T1000 (cell line): ENCODE measurements at regions not wholly inside any gene's neighbourhood (a gene's known extent, or its start where the extent isn't known, plus 50 kb on each side); places are given as distances from the start of the nearest gene placed in this dataset.

Source experiments
- DNase-seq: peaks from one replicate; lab custom pipeline; 2025; ENCODE audit warnings: mixed read lengths; lab: John Stamatoyannopoulos, UW

GRCh38 chr10:85542936-85543730 lies 823.5 kb downstream of the GRID1 start:
- no peak for DNase-seq

- DNase-seq = no peak
Observed at GRCh38 chr10:85544956-85545355, 821.6 kb downstream of the GRID1 start.

- no peak for DNase-seq
Observed at GRCh38 chr10:85545874-85546273, 820.7 kb downstream of the GRID1 start.

GRCh38 chr10:85547460-85548023 lies 819.1 kb downstream of the GRID1 start:
- DNase-seq = no peak

GRCh38 chr10:85548034-85548433 lies 818.6 kb downstream of the GRID1 start:
- peak; percentile 14 for DNase-seq
